ENCODE measurements at regions not wholly inside any gene's neighbourhood (a gene's known extent, or its start where the extent isn't known, plus 50 kb on each side); places are given as distances from the start of the nearest gene placed in this dataset.
A peak's percentile ranks its signal among the peaks of the same experiment; 100 is the strongest.

GRCh38 chr15:53462651-53463050 lies 296.8 kb downstream of the WDR72 start:
- DNase-seq (ENCODE audit: low read depth) = peak; percentile 51

GRCh38 chr15:53461677-53462076 lies 297.8 kb downstream of the WDR72 start:
- no peak for DNase-seq (ENCODE audit: low read depth)

- DNase-seq (ENCODE audit: low read depth) = no peak
Observed at GRCh38 chr15:53458736-53459135, 300.7 kb downstream of the WDR72 start.

- no peak for DNase-seq (ENCODE audit: low read depth)
Observed at GRCh38 chr15:53457479-53457878, 302.0 kb downstream of the WDR72 start.

GRCh38 chr15:53454843-53455721 lies 304.4 kb downstream of the WDR72 start:
- DNase-seq (ENCODE audit: low read depth) = no peak

GRCh38 chr15:53454535-53454842 lies 305.0 kb downstream of the WDR72 start:
- no peak for DNase-seq (ENCODE audit: low read depth)

- no peak for DNase-seq (ENCODE audit: low read depth)
Observed at GRCh38 chr15:53453253-53454105, 306.0 kb downstream of the WDR72 start.

- DNase-seq (ENCODE audit: low read depth) = peak; percentile 40
Observed at GRCh38 chr15:53448232-53449015, 311.0 kb downstream of the WDR72 start.

GRCh38 chr15:53447742-53448141 lies 311.7 kb downstream of the WDR72 start:
- DNase-seq (ENCODE audit: low read depth) = no peak

GRCh38 chr15:53447053-53447574 lies 312.3 kb downstream of the WDR72 start:
- no peak for DNase-seq (ENCODE audit: low read depth)

GRCh38 chr15:53446376-53446775 lies 313.1 kb downstream of the WDR72 start:
- DNase-seq (ENCODE audit: low read depth) = no peak

GRCh38 chr15:53445531-53445930 lies 313.9 kb downstream of the WDR72 start:
- DNase-seq (ENCODE audit: low read depth) = no peak

GRCh38 chr15:53437985-53438841 lies 321.2 kb downstream of the WDR72 start:
- DNase-seq (ENCODE audit: low read depth) = peak; percentile 26

- no peak for DNase-seq (ENCODE audit: low read depth)
Observed at GRCh38 chr15:53437366-53437765, 322.1 kb downstream of the WDR72 start.

- DNase-seq (ENCODE audit: low read depth) = no peak
Observed at GRCh38 chr15:53434174-53434678, 325.2 kb downstream of the WDR72 start.

- no peak for DNase-seq (ENCODE audit: low read depth)
Observed at GRCh38 chr15:53416219-53416940, 343.1 kb downstream of the WDR72 start.

- DNase-seq (ENCODE audit: low read depth) = no peak
Observed at GRCh38 chr15:53414167-53414566, 345.3 kb downstream of the WDR72 start.

- no peak for DNase-seq (ENCODE audit: low read depth)
Observed at GRCh38 chr15:53412542-53412941, 346.9 kb downstream of the WDR72 start.

- DNase-seq (ENCODE audit: low read depth) = no peak
Observed at GRCh38 chr15:53404930-53405493, 354.5 kb downstream of the WDR72 start.

- DNase-seq (ENCODE audit: low read depth) = no peak
Observed at GRCh38 chr15:53401503-53401902, 358.0 kb downstream of the WDR72 start.

Data from renal cortical epithelial cell (primary cell).